ENCODE measurements at regions not wholly inside any gene's neighbourhood (a gene's known extent, or its start where the extent isn't known, plus 50 kb on each side); places are given as distances from the start of the nearest gene placed in this dataset.

GRCh38 chr1:76764638-76765454 lies 102.4 kb upstream of the ST6GALNAC5 start:
- no peak for DNase-seq (ENCODE audit: low spot score)

- DNase-seq (ENCODE audit: low spot score), result no peak
Measured at GRCh38 chr1:76766381-76766780, 100.9 kb upstream of the ST6GALNAC5 start.

DNA sequence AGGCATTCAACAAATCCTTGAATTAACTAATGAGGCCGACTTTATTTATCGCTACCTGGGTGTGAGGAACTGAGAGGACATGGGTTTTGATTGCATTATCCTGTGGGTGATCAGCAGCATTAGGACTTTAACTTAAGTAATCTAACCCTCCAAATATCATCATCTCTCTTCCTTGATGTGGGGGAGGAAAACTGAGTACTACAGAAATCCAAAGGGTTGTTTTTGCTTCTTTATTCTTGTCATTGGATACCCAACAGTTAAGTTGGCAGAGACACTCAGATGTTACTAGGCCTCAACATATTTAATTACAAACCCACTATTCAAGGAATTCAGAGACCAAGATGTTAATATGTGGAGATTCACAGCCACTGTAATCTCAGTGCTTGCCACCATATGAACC lies 97.4 kb upstream of the ST6GALNAC5 start:
- DNase-seq (ENCODE audit: low spot score), result no peak

DNA sequence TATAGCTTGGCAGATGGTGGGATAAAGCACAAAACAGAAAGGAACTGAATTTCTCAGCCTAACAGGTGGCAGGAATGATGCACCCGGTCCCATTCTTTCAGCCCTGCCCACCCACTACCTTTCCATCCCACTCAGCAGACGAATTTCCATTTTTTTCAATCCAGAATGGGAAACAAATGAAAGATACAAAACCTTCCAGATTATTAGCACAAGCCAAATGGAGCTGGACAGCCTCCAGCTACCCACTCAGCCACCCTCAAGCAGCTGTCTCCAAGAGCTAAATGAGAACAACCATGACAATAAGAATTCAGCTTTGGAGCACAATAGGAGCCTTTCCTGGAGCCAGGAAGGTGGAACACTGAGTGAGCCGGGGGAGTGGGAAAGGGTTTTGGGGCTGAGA lies 96.3 kb upstream of the ST6GALNAC5 start:
- DNase-seq (ENCODE audit: low spot score), result no peak

GRCh38 chr1:76781447-76781846 lies 85.8 kb upstream of the ST6GALNAC5 start:
- no peak for DNase-seq (ENCODE audit: low spot score)

GRCh38 chr1:76782809-76783208 lies 84.5 kb upstream of the ST6GALNAC5 start:
- DNase-seq (ENCODE audit: low spot score), result peak; percentile 34

DNA sequence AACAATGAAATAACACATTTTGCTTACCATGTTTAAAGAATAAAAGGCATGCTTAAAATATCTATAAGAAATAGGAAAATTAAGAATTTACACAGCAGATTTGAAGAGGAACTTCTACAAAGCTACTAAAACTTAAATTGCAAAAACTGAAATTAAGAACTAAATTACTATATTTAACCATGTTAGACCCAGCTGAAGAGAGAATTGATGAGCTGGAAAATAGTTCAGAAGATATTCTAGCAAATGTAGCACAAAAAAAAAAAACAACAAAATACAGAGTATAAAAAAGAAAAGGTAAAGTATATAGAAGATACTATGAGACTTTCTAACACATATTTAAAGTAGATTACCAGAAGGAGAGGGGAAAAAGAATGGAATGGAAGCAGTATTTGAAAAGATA lies 82.8 kb upstream of the ST6GALNAC5 start:
- DNase-seq (ENCODE audit: low spot score), result no peak

GRCh38 chr1:76786222-76786621 lies 81.1 kb upstream of the ST6GALNAC5 start:
- DNase-seq (ENCODE audit: low spot score), result no peak

DNA sequence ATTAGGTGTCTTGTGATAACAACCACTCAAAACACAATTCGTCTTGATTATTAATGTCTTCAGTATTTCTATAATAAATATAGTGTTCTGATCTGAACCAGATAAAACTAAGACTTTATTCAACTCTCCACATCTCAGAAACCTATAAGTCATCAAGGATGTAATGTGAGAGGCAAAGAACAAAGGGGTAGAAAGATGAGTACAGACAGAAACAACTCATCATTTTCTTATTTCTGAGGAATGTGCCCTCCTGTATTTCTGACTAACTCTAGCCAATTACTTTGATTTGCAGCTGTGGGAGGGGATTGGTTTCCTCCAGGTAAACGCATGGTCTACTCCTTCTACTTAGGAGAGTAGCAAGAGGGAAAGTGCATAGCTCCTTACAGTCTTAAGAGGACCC lies 73.7 kb upstream of the ST6GALNAC5 start:
- DNase-seq (ENCODE audit: low spot score), result no peak

DNA sequence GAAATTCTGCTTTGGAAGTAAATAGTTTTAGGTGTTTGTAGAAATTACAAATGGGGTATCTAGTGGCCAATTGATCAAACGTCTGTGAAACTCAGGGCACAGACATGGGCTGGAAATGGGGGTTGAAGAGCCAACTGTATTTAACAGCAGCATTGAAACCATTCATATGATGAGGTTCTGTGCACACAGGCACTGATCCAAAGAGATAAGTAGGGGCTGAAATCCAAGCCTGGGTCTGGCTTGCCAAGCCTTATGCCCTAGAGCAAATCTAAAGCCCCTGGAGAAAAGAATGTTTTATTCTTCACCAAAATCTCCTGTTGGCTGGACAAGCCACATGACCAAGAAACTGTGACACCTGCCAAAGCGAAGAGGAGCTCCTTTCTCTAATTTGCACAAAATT lies 67.6 kb upstream of the ST6GALNAC5 start:
- DNase-seq (ENCODE audit: low spot score), result no peak

GRCh38 chr1:76802094-76802493 lies 65.2 kb upstream of the ST6GALNAC5 start:
- DNase-seq (ENCODE audit: low spot score), result no peak

- peak; percentile 25 for DNase-seq (ENCODE audit: low spot score)
Measured at GRCh38 chr1:76807543-76808260, 59.6 kb upstream of the ST6GALNAC5 start.
